HG02973 (cell line): ENCODE measurements at regions not wholly inside any gene's neighbourhood (a gene's known extent, or its start where the extent isn't known, plus 50 kb on each side); places are given as distances from the start of the nearest gene placed in this dataset.

Experiments
- ATAC-seq: cut with Tn5 transposase; IDR thresholded peaks from one replicate; pipeline ENCODE4 v1.9.1; 2021; ENCODE audit warnings: moderate library complexity; ENCODE audit not compliant: unreplicated experiment

DNA sequence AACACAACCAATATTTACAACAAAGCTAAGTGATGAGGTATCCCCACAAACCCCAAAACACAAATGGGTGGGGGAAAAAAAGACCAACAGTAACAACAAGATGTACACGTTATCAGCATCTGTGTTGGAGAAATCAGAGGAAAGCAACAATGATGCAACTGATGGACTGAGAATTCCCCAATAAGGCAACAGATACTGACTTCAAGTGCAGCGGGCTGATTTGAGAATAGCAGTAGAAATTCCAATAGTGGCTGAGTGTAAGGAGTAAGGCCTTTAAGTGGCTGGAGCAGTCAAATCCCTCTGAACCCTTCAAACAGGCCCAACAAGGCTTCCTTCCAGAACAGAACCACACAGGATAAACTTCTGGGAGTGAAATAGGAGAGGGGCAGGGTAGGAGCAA lies 97.6 kb downstream of the TM2D1 start:
- no peak for ATAC-seq

DNA sequence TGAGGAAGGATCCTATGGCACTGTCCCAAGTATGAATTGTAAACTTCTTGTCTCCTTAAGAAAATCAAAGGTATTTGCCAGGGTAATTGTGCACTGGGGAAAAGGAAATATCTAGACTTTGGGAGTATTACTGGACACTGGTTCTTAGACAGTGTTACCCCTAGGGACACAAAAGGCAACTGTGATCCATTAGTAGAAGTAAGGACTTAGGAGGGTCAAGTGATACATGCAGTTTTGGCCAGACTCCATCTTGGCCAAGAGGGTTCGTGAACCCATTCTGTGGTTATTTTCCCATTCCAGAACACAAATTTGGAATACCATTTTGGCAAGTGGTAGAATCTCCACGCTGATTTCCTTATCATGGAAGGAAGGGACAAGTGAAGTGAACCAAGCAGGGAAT lies 98.1 kb downstream of the TM2D1 start:
- ATAC-seq = no peak

DNA sequence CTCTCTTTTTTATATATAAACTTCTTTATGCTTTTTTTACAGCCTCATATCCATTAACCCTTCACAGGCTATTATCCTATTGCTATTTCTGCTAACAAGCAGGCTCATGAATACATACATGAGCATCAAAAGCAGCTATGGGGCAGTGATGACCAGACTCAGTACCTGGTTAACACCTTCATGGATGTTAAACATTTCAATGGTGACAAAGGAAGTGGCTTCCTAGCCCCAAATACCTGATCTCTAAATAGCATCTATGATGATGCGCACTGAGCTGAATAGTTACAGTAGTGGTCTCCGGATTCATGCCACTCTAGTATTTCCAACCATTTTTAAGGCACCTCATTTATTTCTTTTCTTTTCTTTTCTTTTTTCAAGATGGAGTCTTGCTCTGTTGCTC lies 101.1 kb downstream of the TM2D1 start:
- ATAC-seq = no peak

DNA sequence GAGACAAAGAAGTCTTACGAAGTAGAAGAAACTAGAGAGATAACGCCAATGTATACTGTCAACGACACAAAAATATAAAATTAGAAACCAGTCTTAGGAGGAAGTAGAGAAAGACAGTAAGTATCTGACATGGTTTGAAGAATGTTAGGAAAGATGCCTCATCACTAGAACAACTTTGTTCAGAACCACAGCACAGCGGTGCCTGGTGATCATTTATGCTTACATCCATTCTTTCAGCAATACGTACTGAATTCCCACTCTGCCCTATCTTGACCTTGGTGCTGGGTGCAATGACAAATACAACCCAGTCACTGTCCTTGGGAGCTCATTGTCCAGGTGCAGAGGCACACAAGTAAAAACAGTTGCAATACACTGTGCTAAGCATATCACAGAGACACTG lies 104.4 kb downstream of the TM2D1 start:
- no peak for ATAC-seq

DNA sequence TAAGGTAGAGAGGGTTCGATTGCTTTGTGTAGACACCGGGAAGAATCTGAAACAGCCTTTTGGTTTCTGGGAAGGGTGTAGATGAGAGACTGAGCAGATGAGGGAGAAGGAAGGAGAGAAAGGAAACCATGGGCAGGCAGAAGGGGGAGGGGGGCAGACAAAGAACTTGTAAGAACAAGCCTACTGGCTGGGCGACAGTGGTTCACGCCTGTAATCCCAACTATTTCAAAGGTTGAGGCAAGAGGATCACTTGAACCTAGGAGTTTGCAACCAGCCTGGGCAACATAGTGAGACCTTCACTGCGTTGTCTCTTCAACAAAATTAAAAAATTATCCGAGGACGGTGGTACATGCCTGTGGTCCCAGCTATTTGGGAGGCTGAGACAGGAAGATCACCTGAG lies 106.2 kb downstream of the TM2D1 start:
- ATAC-seq = no peak

DNA sequence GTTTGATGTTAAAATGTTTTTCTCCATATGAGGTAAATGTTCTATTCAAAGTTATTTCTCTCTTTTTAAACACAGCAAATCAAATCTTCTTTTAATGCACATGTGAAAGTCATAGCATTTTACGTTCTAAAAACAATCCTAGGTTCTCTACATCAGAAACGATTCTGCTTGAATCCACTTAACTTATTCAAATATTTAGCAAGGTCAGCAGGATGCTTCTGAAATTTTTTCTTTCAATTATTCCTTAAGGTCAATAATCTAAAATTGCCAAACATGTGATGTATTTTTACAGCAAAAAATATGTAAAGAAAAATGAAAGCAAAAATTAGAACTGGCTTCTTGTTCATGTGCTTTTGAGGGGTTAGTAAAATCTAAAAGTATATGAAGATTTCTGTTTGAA lies 106.7 kb downstream of the TM2D1 start:
- ATAC-seq = no peak

DNA sequence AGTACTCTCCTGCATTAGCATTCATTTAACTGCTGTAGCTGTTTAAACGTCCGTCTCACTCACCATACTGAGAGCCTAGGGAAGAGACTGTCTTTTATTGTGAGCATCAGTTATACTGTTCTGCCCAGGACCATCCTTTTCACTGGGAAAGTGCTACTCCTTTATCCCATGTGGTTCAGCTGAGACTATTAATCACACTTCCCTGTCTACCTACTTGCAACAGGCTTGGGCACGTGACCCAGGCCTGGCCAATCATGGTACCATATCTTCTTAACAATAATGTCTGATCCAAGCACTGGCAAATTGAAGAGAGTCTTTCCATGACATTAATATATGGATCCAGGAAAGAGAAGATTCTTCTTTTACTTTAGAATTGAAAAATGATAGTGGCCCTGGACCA lies 108.1 kb downstream of the TM2D1 start:
- no peak for ATAC-seq

DNA sequence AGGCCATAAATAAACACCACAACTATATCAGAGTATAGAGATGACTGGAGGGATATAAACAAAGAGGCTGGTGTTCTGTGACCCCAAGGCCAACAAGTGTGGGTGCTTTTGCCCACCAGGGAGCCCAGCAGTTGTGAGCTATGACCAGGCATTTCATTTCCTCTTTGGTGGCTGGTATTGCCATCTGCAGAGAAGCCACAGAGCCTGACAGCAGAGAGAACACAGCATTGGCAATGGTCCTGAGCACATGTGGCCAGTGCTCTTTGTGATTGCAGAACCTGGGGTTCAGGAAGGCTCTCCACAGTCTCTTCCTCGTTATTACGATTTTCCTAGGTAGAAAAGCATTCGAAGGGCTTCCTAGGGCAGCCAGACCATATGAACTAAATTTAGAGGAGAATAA lies 112.3 kb downstream of the TM2D1 start:
- ATAC-seq = no peak

DNA sequence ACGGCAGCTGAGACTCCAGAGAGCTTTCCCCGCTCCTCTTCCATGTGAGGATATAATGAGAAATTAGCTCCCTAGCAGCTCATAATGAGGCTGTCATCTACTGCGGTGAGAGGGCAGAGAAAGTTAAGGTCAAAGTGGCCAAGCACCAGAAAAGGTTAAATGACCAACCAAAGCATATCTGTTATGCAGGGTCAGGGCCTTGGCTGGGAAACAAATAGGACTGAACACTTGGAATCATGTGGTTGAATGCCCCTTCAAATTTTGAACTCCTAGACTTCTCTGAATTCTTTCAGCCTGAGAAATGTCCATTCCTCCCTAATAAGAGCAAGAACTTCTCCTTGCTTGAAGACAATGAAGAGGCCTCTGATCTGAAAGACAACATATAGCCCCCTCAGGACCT lies 115.9 kb downstream of the TM2D1 start:
- ATAC-seq = no peak

DNA sequence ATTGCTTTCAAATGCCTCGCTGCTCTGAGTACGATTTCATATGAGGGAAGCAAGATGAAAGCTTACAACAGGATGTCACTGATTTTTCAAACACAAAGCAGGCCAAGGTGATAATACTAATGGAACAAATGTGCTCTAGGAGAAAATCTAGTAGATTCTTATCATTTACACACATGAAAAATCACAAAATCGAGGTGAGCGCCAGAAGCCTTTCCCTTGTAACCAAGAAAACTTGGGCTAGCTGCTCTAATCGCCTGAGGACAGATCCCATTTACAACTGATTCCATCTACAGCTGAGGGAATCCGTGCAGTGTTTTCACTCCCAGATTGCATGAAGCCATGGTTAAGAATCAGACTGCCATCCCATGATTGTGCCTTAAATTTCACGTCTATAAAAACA lies 117.5 kb downstream of the TM2D1 start:
- no peak for ATAC-seq

DNA sequence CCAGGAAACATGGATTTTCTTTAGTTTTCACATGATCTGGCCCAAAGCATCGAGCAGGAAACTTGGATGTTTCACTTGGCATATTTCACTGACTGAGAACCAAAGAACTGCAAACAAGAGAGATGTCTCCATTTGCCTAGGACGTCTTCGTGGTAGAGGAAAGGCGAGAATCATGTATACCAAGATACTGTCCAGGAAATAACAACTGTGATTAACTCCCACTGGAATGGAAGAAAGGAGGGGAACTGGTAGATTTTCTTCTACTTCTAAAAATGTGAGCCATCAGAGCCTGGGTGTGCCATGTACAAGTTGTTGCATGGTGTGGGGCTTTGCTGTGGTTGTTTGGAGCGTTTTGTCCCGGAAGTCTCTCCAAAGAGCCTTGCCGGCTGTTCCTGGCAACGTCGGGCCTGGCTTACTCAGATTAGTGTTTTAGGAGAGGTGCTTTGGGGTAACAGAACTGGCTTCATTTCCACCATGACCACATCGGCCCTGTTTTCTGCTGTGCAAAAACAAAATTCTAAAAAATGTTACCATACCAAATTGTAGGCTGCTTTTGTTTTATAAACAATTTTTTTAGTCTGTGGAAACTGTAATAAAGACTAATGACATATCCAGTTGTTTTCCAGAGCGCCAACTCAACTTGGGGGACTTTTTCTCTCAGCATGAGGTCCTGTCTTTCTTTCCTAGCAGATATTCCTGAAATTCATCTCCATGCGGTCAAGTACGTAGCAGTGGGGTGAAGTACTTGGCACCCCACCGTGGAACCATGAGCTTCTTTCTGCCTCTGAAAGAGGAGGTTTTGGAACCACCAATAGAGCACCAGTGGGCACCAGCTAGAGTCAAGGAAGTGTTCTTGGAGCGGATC lies 118.3 kb downstream of the TM2D1 start:
- ATAC-seq = no peak

DNA sequence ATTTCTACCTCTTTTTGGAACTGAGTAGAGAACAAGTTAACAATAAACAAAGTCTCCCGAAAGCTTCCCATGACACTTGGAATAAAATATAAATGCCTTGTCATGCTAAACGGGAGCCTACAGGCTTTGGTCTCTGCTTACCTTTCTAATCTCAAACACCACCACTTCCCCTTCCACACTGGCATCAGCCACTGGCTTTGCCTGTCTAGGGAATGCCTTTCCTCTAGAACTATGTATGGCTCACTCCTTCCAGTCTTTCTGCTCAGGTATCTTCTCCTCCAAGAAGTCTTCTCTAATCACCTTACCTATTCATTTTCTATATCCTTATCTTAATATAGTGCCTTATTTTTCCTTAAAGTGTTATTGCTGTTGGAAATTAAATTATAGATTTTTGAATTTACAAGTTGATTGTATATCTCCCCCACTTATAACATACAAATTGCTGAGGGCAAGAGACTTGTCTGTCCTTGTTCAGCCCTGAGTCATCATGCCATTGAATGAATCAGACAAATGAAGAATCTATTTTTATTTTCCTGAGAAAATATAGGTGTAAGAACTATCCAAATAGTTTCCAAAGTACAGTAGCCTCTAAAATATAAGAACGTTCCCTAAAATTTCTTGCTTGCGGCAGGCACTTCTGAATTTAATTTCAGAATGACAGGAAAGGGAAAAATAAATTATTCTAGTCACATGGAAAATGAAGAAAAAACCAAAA lies 119.2 kb downstream of the TM2D1 start:
- ATAC-seq = no peak

DNA sequence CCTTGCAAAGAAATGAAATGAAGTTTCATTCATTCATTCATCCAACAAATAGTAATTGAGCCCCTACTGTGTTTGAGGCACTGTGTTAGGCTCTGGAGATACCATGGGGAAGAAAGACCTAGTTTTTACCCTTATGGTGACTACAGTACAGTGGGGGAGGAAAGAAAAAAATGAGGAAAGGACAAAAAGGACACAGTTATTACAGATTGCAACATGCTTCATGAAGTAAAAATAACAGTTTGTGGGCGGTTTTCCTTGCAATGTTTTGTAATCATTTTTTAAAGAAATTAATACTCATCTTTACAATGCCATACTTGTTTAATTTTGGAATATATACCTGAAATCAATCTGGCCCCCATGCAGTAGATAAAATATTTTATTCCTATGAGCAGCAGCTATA lies 120.3 kb downstream of the TM2D1 start:
- no peak for ATAC-seq

DNA sequence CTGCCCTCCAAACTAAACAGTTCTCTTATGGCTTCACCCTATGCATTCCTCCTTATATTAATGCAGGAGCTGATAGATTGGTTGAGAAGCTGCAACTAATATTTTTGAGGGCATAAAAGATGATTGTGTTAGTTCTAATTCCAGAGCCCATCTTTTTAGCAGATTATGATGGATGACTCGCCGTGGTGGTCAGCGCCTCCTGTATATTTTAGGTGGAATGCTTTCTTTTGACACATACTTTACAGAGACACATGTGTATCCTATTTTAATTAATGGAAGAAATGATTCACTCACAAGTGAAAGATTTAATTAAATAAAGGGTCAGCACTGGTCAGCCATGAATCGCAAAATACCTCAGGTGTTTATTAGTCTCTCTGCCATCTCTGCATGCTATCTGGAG lies 120.7 kb downstream of the TM2D1 start:
- no peak for ATAC-seq

DNA sequence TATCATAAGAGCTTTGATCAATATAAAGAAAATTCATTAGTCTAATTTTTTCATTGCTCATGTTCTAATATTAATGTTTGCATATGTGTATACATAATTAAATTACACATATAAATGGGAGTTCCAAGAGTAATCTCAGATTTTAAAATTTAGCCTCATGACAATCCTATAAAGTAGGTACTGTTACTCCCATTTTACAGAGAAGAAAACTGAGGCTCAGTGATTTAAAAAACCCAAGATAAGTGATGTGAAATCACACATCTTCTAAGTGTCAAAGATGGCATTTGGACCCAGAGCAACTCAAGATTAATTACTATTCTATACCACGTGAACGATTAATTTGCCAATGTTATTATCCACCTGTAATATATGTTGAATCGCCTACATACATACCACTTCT lies 122.3 kb downstream of the TM2D1 start:
- ATAC-seq = no peak

DNA sequence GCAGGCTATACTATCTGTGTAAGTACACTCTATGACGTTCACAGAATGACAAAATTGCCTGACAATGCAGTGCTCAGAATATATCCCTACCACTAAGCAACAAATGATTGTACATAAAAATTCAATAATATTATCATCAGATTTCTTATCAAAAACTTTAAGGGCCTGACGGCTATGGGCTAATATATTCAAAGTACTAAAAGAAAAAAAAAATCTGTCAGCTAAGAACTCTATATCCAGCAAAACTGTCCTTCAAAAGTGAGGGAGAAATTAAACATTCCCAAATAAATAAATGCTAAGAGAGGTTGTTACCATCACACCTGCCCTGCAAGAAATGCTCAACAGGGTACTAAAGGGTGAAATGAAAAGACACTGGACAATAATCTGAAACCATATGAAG lies 127.3 kb downstream of the TM2D1 start:
- no peak for ATAC-seq

DNA sequence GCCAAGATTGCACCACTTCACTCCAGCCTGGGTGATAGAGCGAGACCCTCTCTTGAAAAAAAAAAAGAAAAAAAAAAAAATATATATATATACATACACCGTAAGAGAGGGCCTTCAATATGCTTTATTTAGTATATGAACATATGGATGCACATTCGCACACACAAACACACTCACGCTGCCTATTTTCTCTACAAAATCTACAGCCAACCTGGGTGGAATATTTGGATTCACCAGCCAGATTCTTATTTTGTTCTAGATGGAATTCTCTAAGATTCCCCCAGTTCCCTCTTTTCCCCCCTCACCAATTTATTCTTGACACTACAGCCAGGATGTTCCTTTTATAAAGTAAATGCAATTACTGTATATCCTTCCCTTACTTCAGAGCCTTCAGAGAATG lies 131.6 kb downstream of the TM2D1 start:
- ATAC-seq = no peak

DNA sequence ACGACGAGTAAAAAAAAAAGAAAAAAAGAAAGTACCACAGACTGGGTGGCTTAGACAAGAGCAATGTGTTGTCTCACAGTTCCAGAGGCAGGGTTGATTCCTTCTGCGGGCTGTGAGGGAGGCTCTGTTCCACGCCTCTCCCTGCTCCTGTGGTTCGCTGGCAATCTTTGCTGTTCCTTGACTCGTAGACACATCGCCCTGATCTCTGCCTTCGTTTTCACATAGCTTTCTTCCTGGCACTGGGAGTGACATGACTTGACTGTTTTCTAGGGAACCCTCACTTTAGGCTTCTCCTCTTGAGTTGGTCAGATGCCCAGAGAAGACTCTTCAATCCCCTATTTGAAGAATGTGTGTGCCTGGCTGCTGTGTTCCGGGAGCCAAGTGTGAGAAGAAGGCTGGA lies 133.6 kb downstream of the TM2D1 start:
- no peak for ATAC-seq

DNA sequence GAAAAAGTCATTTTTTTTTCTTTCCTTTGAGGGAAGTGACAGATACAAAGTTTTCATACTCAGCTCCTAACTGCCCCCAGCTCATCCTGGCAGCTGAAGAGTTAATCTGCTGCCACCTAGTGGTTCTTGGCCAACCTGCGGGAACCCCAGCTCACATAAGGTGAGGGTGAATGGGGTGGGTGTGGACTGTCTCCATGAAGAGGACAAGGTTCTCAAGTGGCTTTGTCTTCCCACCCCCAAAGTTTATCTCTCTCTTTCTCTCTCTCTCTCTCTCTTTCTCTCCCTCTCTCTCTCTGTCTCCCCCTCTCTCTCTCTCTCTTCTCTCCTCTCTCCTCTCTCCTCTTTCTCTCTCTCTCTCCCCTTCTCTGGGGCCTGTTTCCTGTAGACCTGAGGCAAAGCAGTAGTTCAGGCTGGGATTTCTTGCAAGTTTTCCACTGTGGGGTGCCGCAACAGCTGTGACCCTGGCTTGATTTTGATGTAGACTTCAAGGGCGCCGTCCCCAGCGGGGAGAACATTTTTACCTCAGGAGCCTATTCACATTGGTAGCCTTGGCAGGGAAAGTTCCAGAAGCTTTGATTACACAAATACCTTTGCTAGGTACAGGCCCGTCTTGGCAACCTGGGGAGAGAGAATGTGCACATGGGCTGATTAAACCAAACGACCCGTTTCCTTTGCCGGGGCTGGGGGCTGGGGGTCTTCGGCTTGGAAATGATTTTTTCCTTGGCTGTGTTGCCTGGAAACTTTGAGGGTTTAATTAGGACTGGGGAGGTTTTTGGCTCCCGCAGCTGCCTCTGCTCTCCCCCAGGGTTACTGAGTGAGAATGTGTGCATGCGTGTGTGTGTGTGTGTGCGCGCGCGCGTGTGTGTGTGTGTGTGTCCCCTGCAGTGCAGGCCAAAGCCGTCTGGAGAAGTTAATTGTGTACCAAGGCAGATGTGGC lies 135.9 kb downstream of the TM2D1 start:
- ATAC-seq = peak; percentile 94

DNA sequence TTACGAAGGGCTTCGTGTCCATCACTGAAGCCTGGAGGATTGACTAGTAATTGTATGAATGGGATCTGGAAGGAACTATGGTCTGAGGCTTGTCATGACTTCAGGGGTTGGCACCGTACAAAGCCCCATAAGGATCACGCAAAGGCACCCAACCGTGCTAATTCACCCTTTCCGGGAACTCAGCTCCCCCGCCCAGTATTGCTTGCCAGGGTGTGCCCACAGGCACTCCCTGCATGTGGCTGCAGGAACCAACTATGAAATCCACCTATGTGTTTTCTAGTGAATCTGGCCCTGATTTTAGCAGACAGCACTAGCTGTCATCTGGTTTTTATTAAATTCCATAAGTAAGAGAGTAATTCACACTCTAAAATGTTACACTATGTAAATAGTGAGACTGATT lies 139.2 kb downstream of the TM2D1 start:
- no peak for ATAC-seq

DNA sequence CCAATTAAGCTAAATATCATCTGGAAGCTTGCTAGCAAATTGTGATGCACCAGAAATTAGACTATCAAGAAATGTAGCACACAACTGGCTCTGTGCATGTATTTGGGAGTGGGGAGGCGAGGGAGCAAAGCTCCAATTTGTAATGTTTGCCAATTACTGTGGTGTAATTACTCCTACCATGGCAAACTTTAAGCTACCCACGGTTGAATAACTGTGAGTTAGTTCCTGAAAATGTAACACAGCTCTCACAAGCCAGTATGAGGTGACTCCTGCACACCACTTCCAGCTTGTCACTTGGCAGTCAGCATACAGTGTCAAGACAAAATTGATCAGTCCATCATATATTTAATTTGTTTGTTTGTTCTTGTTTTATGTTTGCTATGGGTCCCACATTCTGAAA lies 141.2 kb downstream of the TM2D1 start:
- no peak for ATAC-seq
